Testis (tissue), 2 donors: ENCODE measurements at regions not wholly inside any gene's neighbourhood (a gene's known extent, or its start where the extent isn't known, plus 50 kb on each side); places are given as distances from the start of the nearest gene placed in this dataset.

Experiments used
- CTCF ChIP-seq, 3 experiments: fragments of 450-650 bp in 2 of 3; fragments of 200-600 bp in 1 of 3; sonication (generic) in 1 of 3; IDR thresholded peaks; one replicate each; pipeline ENCODE4 v1.5.1; 2016 to 2019; ENCODE audit warnings: antibody characterized with exemption in 3 of 3, mild to moderate bottlenecking in 2 of 3, moderate library complexity in 1 of 3
- POLR2A ChIP-seq: fragments of 450-650 bp; IDR thresholded peaks from one replicate; pipeline ENCODE4 v1.6.1; 2017; ENCODE audit warnings: antibody characterized with exemption, mild to moderate bottlenecking, moderate library complexity

GRCh38 chr5:130731839-130732238, 433.2 kb downstream of the HINT1 start:
- TF ChIP-seq CTCF (IDR thresholded peaks at IDR 0.05): no peak
- no peak for TF ChIP-seq POLR2A
